Retinal pigment epithelial cell (primary cell): ENCODE measurements at regions not wholly inside any gene's neighbourhood (a gene's known extent, or its start where the extent isn't known, plus 50 kb on each side); places are given as distances from the start of the nearest gene placed in this dataset.
"Not testable (repeated sequence)": the region's sequence is repeated elsewhere in the genome, so short reads cannot be mapped to it uniquely, and the experiment has no call there.

Source experiments
- DNase-seq: peaks from one replicate; pipeline ENCODE4 v3.0.0-alpha.2; 2010; ENCODE audit warnings: low read depth
- H3K4me3 ChIP-seq: 2 replicates; pipeline ENCODE4 v1.5.1; 2011; ENCODE audit warnings: mild to moderate bottlenecking, low read length, control low read depth, moderate library complexity
- CTCF ChIP-seq: conservative IDR thresholded peaks from 2 replicates; pipeline ENCODE4 v1.5.1; 2011; ENCODE audit warnings: low read depth, low read length, control low read depth, inconsistent platforms

GRCh38 chr3:64438812-64439211 lies 213.5 kb upstream of the PRICKLE2 start:
- no peak for DNase-seq
- TF ChIP-seq CTCF = no peak
- no peak overlapping the region for H3K4me3 ChIP-seq

- no peak for DNase-seq
- TF ChIP-seq CTCF = no peak
- H3K4me3 ChIP-seq = no peak overlapping the region
Measured at GRCh38 chr3:64438066-64438465, 212.8 kb upstream of the PRICKLE2 start.

- TF ChIP-seq CTCF = no peak
- DNase-seq = no peak
- H3K4me3 ChIP-seq = no peak overlapping the region
Measured at GRCh38 chr3:64437131-64437530, 211.9 kb upstream of the PRICKLE2 start.

GRCh38 chr3:64435023-64435422 lies 209.8 kb upstream of the PRICKLE2 start:
- not testable (repeated sequence) for DNase-seq, H3K4me3 ChIP-seq

- no peak for DNase-seq
- H3K4me3 ChIP-seq = no peak overlapping the region
- TF ChIP-seq CTCF = no peak
Measured at GRCh38 chr3:64432870-64433269, 207.6 kb upstream of the PRICKLE2 start.

GRCh38 chr3:64431526-64432091 lies 206.3 kb upstream of the PRICKLE2 start:
- TF ChIP-seq CTCF = no peak
- DNase-seq = no peak
- no peak overlapping the region for H3K4me3 ChIP-seq

GRCh38 chr3:64427671-64428070 lies 202.4 kb upstream of the PRICKLE2 start:
- H3K4me3 ChIP-seq = no peak overlapping the region
- no peak for TF ChIP-seq CTCF
- DNase-seq = no peak

- H3K4me3 ChIP-seq = no peak overlapping the region
- TF ChIP-seq CTCF = no peak
- DNase-seq = no peak
Measured at GRCh38 chr3:64426551-64426950, 201.3 kb upstream of the PRICKLE2 start.
